Esophagus squamous epithelium (tissue), 4 donors: ENCODE measurements at regions not wholly inside any gene's neighbourhood (a gene's known extent, or its start where the extent isn't known, plus 50 kb on each side); places are given as distances from the start of the nearest gene placed in this dataset.

Experiments
- CTCF ChIP-seq, 6 experiments: fragments of 450-650 bp in 4 of 6; fragments of 200-600 bp in 2 of 6; sonication (generic) in 2 of 6; IDR thresholded peaks; one replicate each; pipeline ENCODE4 v1.5.1; 2016 to 2019; ENCODE audit warnings: antibody characterized with exemption in 6 of 6, mild to moderate bottlenecking in 4 of 6, moderate library complexity in 4 of 6
- POLR2A ChIP-seq, 4 donors: fragments of 450-650 bp; IDR thresholded peaks; one replicate each; pipeline ENCODE4 v1.6.1; 2017; ENCODE audit warnings: antibody characterized with exemption in 4 of 4, mild to moderate bottlenecking in 4 of 4, moderate library complexity in 3 of 4

- TF ChIP-seq CTCF (IDR thresholded peaks at IDR 0.05) (no peak), POLR2A (IDR thresholded peaks at IDR 0.05) (no peak)
Measured at GRCh38 chr5:155996123-155996522, 330.8 kb upstream of the SGCD start.
